Myocyte (in vitro differentiated cells): ENCODE measurements at regions not wholly inside any gene's neighbourhood (a gene's known extent, or its start where the extent isn't known, plus 50 kb on each side); places are given as distances from the start of the nearest gene placed in this dataset.
A peak's percentile ranks its signal among the peaks of the same experiment; 100 is the strongest.
"Not testable (repeated sequence)": the region's sequence is repeated elsewhere in the genome, so short reads cannot be mapped to it uniquely, and the experiment has no call there.

Source experiments
- DNase-seq: peaks from one replicate; pipeline ENCODE4 v3.0.0-alpha.2; 2012; ENCODE audit warnings: low read depth

- peak; percentile 63 for DNase-seq
These were observed 817.9 kb upstream of the AMELY start for GRCh38 chrY:7729318-7730011.

DNA sequence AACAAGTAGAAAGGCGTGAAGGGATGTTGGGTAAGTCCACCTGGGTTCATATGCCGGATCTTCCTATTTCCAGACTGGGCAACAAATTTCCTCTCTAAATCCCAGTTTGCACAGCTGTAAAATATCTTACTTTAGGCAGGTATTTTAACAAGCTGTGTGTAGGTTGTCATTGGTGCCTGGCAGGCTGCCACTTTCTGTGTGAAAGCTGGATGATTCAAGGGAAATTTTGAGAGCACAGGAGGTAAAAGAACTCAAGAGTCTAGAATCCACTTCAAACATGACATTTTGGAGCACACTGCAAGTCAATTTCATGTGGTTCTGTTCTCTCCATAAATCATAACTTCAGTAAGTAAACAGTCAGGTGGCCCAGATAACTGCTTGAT, 817.4 kb upstream of the AMELY start:
- no peak for DNase-seq

DNA sequence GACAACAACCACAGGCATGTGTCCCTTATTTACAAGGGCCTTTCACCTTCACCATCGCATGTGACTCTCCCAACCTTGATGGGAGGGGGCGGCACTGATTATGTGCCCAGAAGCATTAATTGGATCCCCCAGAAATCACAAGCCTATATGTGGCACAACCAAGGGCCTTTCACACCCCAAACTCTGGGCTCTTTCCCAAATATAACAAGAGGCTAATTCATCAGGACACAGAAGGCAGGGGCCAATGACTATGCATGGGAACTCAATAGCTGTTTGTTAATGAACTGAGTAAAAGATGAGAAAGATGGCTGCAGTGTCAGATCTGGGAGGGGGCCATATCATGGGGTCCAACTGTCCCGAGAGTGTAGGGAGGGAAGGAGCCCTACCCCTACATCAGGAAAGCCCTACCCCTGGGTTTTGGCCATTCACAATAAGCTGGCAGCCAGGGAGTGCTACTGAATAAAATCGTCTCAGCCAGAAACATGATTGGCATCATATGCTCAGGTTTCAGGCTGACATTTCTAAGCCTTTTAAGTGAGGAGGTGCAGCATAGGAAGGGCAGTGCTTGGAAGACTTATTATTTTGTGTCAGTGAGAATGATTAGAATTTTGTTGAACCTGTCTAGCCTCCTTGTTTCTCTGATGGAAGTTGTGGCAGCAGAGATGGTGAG, 814.4 kb upstream of the AMELY start:
- no peak for DNase-seq

- DNase-seq = no peak
These were observed 812.6 kb upstream of the AMELY start for GRCh38 chrY:7723991-7724632.

GRCh38 chrY:7723127-7723526, 811.6 kb upstream of the AMELY start:
- no peak for DNase-seq

GRCh38 chrY:7722566-7722965, 811.0 kb upstream of the AMELY start:
- DNase-seq = peak; percentile 36

DNA sequence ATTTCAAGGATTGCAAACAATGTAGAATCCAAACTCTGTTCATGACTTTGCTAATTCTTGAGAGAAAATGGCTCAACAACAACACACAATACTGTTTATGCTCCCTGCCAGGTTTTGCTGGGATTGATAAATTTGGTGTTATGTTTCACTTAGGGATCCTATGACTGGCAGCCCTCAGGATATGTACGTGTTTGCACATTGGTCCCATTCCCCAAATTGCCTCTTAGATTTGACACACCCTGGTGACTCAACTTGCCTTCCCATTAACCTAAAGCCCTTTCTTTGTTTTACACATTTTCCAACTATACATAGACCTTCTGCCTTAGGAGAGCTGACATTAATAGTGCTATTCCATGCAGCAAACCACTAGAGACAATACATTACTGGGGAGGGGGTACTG, 809.4 kb upstream of the AMELY start:
- DNase-seq = no peak

GRCh38 chrY:7719271-7719670, 807.7 kb upstream of the AMELY start:
- peak; percentile 51 for DNase-seq

DNA sequence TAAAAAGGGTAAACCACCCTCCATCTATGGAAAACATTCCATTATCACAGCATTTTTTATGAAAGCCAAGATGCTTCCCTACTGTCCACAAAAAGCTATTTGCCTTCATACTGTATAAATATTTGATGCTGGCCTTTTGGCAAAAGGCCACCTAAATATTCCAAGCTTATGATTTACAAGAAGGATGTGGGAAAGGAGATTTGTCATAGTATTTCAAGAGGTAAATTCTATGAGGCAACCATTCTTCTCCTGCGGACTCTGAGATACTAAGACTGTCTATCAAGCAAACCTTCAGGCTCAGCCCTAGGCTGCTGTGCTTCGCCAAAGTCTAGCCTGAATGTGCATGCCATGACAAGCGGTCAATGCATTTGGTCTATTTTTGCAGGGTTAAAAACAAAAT, 807.1 kb upstream of the AMELY start:
- DNase-seq = no peak

DNA sequence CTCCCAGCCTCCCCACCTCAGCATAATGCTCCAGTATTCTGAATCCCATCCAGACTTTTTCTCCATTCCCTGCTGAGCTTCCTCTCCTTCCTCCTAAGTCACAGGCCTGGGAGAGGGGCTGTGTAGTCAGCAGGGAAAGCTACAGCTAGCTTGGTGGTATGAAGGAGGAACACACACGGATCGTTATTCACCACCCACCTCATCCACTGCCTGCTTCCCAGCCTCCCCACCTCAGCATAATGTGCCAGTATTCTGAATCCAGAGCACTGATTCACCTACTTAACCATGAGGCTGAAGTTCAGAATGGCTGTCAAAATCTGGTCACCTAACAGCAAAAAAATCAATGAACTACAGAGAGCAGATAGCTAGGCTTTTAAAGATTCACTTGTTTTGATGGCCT, 806.6 kb upstream of the AMELY start:
- DNase-seq = no peak

DNA sequence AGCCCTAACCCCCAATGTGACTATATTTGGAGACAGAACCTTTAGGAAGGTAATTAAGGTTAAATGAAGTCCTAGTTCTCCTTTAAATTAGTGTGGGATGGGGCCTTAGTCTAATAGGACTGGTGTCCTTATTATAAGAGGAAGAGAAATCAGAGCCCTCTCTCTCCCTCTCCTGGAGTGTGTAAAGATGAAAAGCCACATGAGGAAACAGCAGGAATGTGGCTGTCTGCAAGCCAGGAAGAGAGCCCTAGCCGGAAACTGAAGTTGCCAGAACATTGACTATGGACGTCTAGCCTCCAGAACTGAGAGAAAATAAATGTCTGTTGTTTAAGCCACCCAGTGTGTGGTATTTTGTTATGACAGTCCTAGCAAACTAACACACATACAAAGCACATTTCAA, 802.9 kb upstream of the AMELY start:
- DNase-seq = peak; percentile 46

GRCh38 chrY:7713738-7714137, 802.2 kb upstream of the AMELY start:
- DNase-seq = not testable (repeated sequence)

DNA sequence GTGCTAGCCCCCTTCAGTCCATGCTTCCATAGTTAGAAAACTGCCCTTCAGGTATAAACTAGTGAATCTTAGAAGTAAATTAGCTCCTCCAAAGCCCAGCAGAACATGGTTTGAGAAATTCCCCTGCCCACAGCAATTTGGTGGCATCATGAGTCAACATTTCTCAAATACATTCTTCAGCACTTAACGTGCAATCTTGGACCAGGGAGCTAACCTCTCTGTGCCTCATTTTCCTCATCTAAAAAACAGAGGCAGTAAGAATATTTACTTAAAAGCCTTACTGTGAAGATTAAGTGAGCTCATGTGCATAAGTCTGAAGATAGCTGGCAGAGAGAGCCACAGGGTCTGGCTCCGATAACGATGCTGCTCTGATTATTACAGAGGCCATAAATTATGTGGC, 800.7 kb upstream of the AMELY start:
- peak; percentile 53 for DNase-seq

GRCh38 chrY:7703578-7704140, 792.1 kb upstream of the AMELY start:
- DNase-seq = peak; percentile 92

DNA sequence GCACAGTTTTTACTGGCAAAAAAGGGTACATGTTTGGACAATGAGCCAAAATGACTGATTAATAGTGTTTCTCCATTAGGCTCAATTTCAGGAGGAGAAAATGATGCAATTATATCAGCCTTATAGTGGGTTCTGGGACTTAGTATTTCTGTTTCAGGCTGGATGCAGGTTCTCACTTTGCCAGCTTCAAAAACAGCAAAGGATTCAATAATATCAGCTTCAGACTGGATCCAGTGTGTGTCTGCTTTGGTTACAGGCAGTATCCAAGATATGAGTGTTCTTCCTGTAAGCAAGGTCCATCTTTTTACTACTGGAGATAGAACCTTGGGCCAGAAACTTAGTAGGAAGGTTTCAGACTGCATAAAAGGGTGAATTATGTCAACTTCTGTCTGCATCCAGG, 790.9 kb upstream of the AMELY start:
- DNase-seq = no peak

- DNase-seq = peak; percentile 83
These were observed 790.1 kb upstream of the AMELY start for GRCh38 chrY:7701676-7702075.

DNA sequence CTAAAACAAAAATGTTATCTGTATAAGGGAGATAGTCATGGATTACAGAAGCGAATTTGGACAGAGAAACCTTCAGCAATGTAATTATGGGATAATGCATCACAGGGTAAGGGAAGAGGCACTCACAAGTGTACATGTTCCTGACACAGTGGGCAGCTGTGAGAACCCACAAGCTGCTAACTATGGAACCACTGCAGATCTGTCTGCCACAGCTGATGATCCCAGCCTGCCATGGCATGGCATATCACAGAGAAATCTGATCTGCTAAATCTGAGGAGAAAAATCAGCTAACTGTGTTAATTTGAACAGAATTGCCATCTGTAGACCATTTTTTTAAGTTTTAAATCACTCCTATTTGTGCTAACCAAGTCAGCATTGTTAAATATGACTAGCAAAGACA, 786.0 kb upstream of the AMELY start:
- peak; percentile 69 for DNase-seq

DNA sequence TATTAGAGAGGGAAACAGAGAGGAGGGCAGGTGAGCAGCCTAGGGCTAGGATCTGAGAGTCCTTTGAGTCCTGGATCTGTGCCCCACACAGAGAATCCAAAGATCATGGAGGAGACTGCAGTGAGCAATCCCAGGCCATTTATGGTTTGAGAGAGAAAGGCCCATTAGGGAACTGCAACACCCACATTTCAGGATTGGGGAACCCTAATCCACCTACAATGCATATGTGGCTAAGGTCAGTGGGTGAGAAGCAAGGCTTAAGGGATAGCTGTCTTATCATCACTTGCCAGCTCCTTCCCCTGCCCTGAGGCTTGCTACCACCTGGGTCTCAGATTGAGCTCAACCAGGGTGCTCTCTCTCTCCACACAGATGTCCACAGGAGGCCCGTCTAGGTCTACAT, 781.1 kb upstream of the AMELY start:
- DNase-seq = no peak

DNA sequence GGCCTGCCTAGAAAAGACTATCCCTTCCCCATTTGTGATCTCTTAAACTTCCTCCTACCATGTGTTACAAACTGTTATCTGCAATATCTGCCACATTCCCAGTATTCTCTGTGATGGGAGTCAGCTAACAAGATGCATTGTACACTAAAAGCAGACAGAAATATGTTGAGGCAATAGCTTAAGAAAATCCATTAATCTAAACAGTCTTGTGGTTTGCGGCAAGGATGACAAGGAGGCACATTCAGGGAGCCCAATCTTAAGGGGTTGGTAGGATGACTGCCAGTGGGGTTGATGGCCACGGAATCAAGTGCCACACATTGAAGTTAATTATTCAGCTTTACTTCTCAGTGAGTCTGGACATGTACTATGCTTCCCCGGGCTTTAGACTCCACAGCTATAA, 775.5 kb upstream of the AMELY start:
- no peak for DNase-seq

- DNase-seq = no peak
These were observed 773.0 kb upstream of the AMELY start for GRCh38 chrY:7684546-7684945.

DNA sequence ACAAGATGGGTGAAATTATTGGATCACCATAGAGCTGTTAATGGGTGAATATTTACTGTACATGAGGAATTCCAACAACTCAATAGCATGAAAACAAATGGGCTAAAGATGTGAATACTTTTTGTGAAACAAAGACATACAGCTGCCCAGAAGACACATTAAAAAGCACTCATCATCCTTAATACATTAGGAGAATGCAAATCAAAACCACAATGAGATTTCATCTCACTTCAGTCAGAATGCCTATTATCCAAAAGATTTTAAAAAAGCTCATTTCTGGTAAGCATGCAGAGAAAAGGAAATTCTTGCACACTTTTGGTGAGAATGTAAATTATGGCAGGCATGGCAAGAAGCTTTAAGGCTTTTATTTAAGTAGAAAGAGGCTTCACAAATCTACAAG, 770.8 kb upstream of the AMELY start:
- no peak for DNase-seq

GRCh38 chrY:7681426-7681825, 769.9 kb upstream of the AMELY start:
- no peak for DNase-seq
